ENCODE measurements at regions not wholly inside any gene's neighbourhood (a gene's known extent, or its start where the extent isn't known, plus 50 kb on each side); places are given as distances from the start of the nearest gene placed in this dataset.

- no peak for TF ChIP-seq FOXA2 (IDR thresholded peaks at IDR 0.05)
- TF ChIP-seq RXRA (IDR thresholded peaks at IDR 0.05) = no peak
- TF ChIP-seq, protein P1, sequence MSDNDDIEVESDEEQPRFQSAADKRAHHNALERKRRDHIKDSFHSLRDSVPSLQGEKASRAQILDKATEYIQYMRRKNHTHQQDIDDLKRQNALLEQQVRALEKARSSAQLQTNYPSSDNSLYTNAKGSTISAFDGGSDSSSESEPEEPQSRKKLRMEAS (IDR thresholded peaks at IDR 0.05) = no peak
- no peak for TF ChIP-seq NR2F2 (IDR thresholded peaks at IDR 0.05)
- no peak for TF ChIP-seq EGR1 (IDR thresholded peaks at IDR 0.05; ENCODE audit: low read depth in 2 of 2)
- no peak for TF ChIP-seq GABPA (IDR thresholded peaks at IDR 0.05 in 1 of 2, conservative IDR thresholded peaks at IDR 0.05 in 1 of 2)
- no peak for TF ChIP-seq HNF4G (IDR thresholded peaks at IDR 0.05)
- TF ChIP-seq FOXA1 (IDR thresholded peaks at IDR 0.05) = no peak
These were observed 417.0 kb downstream of the ZNF521 start (continued) for GRCh38 chr18:24935008-24935407.

DNA sequence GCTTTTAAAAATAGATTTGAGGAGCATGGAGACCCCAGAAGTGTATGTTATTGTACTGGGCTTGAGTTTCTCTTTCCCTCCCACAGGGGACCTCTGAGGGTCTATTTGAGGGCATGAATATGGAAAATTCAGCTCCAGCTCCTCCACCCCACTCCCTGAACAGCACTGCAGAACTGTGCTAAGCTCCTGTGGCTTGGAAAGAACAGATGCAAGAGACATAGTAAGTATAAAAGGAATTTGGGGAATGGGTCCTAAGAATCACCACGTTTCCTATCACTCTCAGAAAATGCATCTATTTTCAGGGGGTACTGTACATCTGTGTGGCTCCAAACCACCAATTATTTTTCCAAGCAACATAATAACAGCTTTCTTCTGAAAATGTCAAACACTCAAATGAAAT, 416.1 kb downstream of the ZNF521 start:
- H3K4me3 ChIP-seq (ENCODE audit: low read depth in 1 of 3, low read length in 3 of 3) = no peak overlapping the region
- no peaks in the 10 kb centered on the region for H3K27me3 ChIP-seq (ENCODE audit: control insufficient read depth in 4 of 4, insufficient read depth in 4 of 4, low read length in 3 of 4)
- H3K9ac ChIP-seq (ENCODE audit: low read depth in 1 of 2, low read length in 2 of 2) = no peak overlapping the region
- H3K9me3 ChIP-seq (ENCODE audit: control insufficient read depth in 4 of 4, low read length in 3 of 4) = no peaks in the 10 kb centered on the region
- no peak overlapping the region for H3K27ac ChIP-seq (ENCODE audit: low read depth in 1 of 2, low read length in 2 of 2)
- TF ChIP-seq SP1 (IDR thresholded peaks at IDR 0.05) = no peak
- DNase-seq (ENCODE audit: low spot score) = no peak
- H3K36me3 ChIP-seq (ENCODE audit: control insufficient read depth in 4 of 4, insufficient read depth in 3 of 4, low read depth in 1 of 4, low read length in 3 of 4) = no peaks in the 10 kb centered on the region
- 44% methylated on average over 1 of the region's 1 CpG for WGBS
- no peaks in the 10 kb centered on the region for H3K4me1 ChIP-seq (ENCODE audit: control insufficient read depth in 4 of 4, insufficient read depth in 4 of 4, low read length in 3 of 4)

DNA sequence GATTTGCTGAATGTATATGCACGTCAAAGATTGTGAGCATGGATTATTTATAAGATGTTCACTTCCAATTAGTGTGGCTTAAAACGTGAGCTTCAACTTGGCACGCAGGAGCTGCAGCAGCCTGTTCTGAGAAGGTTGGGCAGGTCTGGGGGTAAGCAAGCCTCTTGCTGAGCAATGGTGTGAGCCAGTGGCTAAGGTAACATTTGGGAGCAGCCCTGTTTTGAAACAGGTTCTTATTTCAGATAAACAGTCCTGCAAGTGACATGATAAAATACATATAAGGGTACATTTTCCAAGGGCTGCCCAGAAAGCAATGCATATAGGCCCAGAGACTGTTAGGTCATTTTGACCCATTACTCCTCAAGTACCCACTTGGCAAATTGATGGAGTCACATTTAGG, 415.3 kb downstream of the ZNF521 start:
- Histone ChIP-seq H3K36me3 (ENCODE audit: control insufficient read depth in 4 of 4, insufficient read depth in 3 of 4, low read depth in 1 of 4, low read length in 3 of 4) (no peaks in the 10 kb centered on the region), H3K4me3 (ENCODE audit: low read depth in 1 of 3, low read length in 3 of 3) (no peak overlapping the region), H3K9me3 (ENCODE audit: control insufficient read depth in 4 of 4, low read length in 3 of 4) (no peaks in the 10 kb centered on the region), H3K27me3 (ENCODE audit: control insufficient read depth in 4 of 4, insufficient read depth in 4 of 4, low read length in 3 of 4) (no peaks in the 10 kb centered on the region), H3K4me1 (ENCODE audit: control insufficient read depth in 4 of 4, insufficient read depth in 4 of 4, low read length in 3 of 4) (no peaks in the 10 kb centered on the region), H3K9ac (ENCODE audit: low read depth in 1 of 2, low read length in 2 of 2) (no peak overlapping the region), H3K27ac (ENCODE audit: low read depth in 1 of 2, low read length in 2 of 2) (no peak overlapping the region)
- WGBS = 68% methylated on average over 3 of the region's 3 CpGs
- DNase-seq (ENCODE audit: low spot score) = no peak
- TF ChIP-seq NR2F2 (IDR thresholded peaks at IDR 0.05) (no peak), TAF1 (conservative IDR thresholded peaks at IDR 0.05) (no peak), RAD21 (IDR thresholded peaks at IDR 0.05) (no peak), FOXA2 (IDR thresholded peaks at IDR 0.05) (no peak), FOXA1 (IDR thresholded peaks at IDR 0.05) (no peak), YY1 (IDR thresholded peaks at IDR 0.05) (no peak), HNF4A (conservative IDR thresholded peaks at IDR 0.05) (no peak), HNF4G (IDR thresholded peaks at IDR 0.05) (no peak), GABPA (IDR thresholded peaks at IDR 0.05 in 1 of 2, conservative IDR thresholded peaks at IDR 0.05 in 1 of 2) (no peak), RXRA (IDR thresholded peaks at IDR 0.05) (no peak), JUND (IDR thresholded peaks at IDR 0.05) (no peak), REST (IDR thresholded peaks at IDR 0.05) (no peak), EGR1 (IDR thresholded peaks at IDR 0.05; ENCODE audit: low read depth in 2 of 2) (no peak), SP1 (IDR thresholded peaks at IDR 0.05) (no peak)
- TF ChIP-seq, protein P1 (IDR thresholded peaks at IDR 0.05) = no peak
- TF ChIP-seq, protein P2, sequence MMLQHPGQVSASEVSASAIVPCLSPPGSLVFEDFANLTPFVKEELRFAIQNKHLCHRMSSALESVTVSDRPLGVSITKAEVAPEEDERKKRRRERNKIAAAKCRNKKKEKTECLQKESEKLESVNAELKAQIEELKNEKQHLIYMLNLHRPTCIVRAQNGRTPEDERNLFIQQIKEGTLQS (IDR thresholded peaks at IDR 0.05) = no peak
- TF ChIP-seq, protein P3, sequence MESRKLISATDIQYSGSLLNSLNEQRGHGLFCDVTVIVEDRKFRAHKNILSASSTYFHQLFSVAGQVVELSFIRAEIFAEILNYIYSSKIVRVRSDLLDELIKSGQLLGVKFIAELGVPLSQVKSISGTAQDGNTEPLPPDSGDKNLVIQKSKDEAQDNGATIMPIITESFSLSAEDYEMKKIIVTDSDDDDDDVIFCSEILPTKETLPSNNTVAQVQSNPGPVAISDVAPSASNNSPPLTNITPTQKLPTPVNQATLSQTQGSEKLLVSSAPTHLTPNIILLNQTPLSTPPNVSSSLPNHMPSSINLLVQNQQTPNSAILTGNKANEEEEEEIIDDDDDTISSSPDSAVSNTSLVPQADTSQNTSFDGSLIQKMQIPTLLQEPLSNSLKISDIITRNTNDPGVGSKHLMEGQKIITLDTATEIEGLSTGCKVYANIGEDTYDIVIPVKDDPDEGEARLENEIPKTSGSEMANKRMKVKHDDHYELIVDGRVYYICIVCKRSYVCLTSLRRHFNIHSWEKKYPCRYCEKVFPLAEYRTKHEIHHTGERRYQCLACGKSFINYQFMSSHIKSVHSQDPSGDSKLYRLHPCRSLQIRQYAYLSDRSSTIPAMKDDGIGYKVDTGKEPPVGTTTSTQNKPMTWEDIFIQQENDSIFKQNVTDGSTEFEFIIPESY (IDR thresholded peaks at IDR 0.05) = no peak
- TF ChIP-seq, protein P4, sequence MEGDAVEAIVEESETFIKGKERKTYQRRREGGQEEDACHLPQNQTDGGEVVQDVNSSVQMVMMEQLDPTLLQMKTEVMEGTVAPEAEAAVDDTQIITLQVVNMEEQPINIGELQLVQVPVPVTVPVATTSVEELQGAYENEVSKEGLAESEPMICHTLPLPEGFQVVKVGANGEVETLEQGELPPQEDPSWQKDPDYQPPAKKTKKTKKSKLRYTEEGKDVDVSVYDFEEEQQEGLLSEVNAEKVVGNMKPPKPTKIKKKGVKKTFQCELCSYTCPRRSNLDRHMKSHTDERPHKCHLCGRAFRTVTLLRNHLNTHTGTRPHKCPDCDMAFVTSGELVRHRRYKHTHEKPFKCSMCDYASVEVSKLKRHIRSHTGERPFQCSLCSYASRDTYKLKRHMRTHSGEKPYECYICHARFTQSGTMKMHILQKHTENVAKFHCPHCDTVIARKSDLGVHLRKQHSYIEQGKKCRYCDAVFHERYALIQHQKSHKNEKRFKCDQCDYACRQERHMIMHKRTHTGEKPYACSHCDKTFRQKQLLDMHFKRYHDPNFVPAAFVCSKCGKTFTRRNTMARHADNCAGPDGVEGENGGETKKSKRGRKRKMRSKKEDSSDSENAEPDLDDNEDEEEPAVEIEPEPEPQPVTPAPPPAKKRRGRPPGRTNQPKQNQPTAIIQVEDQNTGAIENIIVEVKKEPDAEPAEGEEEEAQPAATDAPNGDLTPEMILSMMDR (IDR thresholded peaks at IDR 0.05; ENCODE audit: low read depth, low read length, missing input control) = no peak

Data from liver (tissue), 8 donors.